ENCODE measurements at regions not wholly inside any gene's neighbourhood (a gene's known extent, or its start where the extent isn't known, plus 50 kb on each side); places are given as distances from the start of the nearest gene placed in this dataset.

DNA sequence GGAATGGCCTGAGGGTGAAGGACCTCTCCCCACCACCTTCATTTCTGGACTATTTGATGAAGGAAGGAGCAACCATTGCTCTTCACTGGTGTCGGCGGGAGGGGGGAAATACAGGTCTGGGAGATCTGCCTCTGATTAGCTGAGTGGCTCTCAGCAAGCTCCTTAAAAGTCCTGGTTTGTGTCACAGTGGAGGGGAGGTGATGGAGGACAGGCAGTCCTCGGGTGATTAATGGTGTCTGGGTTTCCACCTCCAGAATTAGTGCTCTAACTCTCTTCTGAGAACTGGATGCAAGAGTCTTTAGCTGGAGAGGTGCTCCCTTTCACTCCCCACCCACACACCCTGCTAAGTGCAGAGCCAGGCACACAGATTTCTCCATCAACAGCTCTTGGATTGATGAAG lies 83.2 kb downstream of the TTC32 start:
- TF ChIP-seq, protein P1, sequence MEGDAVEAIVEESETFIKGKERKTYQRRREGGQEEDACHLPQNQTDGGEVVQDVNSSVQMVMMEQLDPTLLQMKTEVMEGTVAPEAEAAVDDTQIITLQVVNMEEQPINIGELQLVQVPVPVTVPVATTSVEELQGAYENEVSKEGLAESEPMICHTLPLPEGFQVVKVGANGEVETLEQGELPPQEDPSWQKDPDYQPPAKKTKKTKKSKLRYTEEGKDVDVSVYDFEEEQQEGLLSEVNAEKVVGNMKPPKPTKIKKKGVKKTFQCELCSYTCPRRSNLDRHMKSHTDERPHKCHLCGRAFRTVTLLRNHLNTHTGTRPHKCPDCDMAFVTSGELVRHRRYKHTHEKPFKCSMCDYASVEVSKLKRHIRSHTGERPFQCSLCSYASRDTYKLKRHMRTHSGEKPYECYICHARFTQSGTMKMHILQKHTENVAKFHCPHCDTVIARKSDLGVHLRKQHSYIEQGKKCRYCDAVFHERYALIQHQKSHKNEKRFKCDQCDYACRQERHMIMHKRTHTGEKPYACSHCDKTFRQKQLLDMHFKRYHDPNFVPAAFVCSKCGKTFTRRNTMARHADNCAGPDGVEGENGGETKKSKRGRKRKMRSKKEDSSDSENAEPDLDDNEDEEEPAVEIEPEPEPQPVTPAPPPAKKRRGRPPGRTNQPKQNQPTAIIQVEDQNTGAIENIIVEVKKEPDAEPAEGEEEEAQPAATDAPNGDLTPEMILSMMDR (IDR thresholded peaks at IDR 0.05; ENCODE audit: low read depth, low read length): no peak
- TF ChIP-seq MAX (IDR thresholded peaks at IDR 0.05; ENCODE audit: low read depth, low read length): no peak
